AG09319 (cell line): ENCODE measurements at regions not wholly inside any gene's neighbourhood (a gene's known extent, or its start where the extent isn't known, plus 50 kb on each side); places are given as distances from the start of the nearest gene placed in this dataset.

Source experiments
- DNase-seq: peaks from one replicate; pipeline ENCODE4 v3.0.0-alpha.2; 2010; ENCODE audit warnings: low read depth; ENCODE audit errors: extremely low read depth
- CTCF ChIP-seq: IDR thresholded peaks from 2 replicates; pipeline ENCODE4 v1.5.1; 2011; ENCODE audit warnings: low read depth, mild to moderate bottlenecking, inconsistent platforms, low read length, moderate library complexity

GRCh38 chr14:62103464-62103863 lies 341.2 kb downstream of the SNAPC1 start:
- TF ChIP-seq CTCF: no peak
- no peak for DNase-seq

- DNase-seq: no peak
Observed at GRCh38 chr14:62110941-62111340, 348.7 kb downstream of the SNAPC1 start.

DNA sequence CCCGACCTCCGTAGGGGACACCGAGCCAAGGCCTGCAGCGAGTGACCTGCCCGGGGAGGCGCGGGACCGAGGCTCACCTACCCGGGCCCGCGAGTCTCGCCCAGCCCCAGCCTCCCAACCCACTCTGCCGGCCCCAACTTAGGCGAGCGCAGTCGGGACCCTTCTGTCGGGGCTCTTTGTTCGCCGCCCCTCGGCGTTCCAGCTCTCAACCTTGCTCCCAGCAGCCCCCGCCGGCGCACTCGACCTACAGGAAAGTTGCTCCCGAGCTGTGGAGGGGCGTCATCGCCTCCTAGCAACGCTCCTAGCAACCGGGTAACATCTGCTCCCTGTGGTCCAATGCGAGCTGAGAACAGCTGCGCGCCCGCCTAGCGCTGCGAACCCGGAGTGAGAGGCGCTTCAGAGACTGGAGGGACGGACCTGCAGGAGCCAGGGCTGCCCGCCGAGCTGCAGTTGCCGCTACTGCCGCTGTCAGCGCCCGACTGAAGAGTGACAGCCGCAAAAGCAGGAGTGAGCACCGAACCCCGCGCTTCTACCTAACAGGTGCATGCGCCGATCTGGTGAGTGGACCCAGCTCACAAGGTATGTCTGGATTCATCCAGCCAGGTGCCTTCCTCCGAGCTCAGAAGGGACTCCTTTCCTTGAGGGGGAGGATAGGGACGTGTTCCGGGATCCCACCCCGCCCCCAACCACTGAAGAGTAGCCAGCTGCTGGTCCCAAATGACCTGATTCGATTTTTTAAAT lies 355.0 kb downstream of the SNAPC1 start:
- no peak for DNase-seq

More at GRCh38 chr14:62110941-62111340, 348.7 kb downstream of the SNAPC1 start:
- TF ChIP-seq CTCF: no peak

GRCh38 chr14:62117751-62118105 lies 355.5 kb downstream of the SNAPC1 start:
- TF ChIP-seq CTCF: no peak
- DNase-seq: no peak

More for the DNA sequence above, 355.0 kb downstream of the SNAPC1 start:
- TF ChIP-seq CTCF: no peak; the same call in none of the 2 replicates

DNA sequence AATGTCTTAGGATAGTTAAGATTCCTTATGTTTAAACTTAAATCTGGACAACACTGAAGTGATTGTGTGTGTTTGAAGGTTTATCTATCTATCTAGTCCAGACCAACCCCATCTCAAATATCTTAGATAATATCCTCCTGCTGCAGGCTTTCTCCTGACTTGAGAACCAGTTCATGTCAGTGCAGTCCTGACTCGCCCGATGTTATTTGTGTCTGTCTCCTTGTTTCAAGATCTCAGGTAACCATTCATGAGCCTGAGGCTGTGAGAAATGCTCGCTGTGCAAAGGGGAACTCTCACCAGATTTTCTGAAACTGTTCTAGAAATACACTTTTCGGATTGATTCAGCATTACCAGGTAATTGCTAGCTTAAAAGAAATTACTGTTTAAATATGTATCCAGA lies 356.2 kb downstream of the SNAPC1 start:
- TF ChIP-seq CTCF: no peak
- no peak for DNase-seq

- TF ChIP-seq CTCF: no peak
Observed at GRCh38 chr14:62118871-62119270, 356.7 kb downstream of the SNAPC1 start.

DNA sequence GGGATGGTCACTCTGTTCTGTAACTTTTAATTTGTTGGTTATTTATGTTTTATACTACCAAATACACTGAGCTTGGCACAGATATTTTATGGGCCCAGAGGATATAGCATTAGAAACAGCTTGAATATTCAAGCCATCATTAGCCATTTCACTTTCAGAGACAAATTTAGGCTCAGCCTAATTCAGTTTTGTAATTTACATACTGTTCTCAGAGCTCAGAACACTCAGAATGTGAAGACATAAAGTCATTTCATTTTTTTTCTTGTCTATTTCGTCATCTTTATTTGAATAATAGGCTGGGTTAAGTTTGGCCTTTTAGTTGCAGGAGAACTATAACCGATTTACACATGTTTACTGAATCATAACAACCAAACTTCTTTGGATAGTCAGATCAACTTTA lies 361.7 kb downstream of the SNAPC1 start:
- TF ChIP-seq CTCF: no peak
- DNase-seq: no peak

More at GRCh38 chr14:62118871-62119270, 356.7 kb downstream of the SNAPC1 start:
- no peak for DNase-seq
